Activated naive CD8-positive, alpha-beta T cell treated with anti-CD3 and anti-CD28 coated beads, Interleukin-2, amount 10 ng/mL, durations not matched to agents 7 days and 5 days (primary cell): ENCODE measurements at regions not wholly inside any gene's neighbourhood (a gene's known extent, or its start where the extent isn't known, plus 50 kb on each side); places are given as distances from the start of the nearest gene placed in this dataset.
A peak's percentile ranks its signal among the peaks of the same experiment; 100 is the strongest.
"Not testable (repeated sequence)": the region's sequence is repeated elsewhere in the genome, so short reads cannot be mapped to it uniquely, and the experiment has no call there.

ENCODE experiments used
- ATAC-seq: fragments of 150-1000 bp; cut with Tn5 transposase; one replicate; pipeline ENCODE4 v1.10.0; 2021; ENCODE audit warnings: low read depth, moderate library complexity
- POLR2A ChIA-PET: fragments of 350-600 bp; sonication (Branson Sonifier 250); formaldehyde crosslinking; loops from one replicate; lab custom pipeline; 2021; ENCODE audit warnings: antibody characterized with exemption; lab: Charles Lee
- DNase-seq: peaks from one replicate; pipeline ENCODE4 v3.0.0; 2021
- H3K27ac Mint-ChIP-seq: one replicate; pipeline ENCODE4 v1.8.0; 2022; ENCODE audit warnings: mild to moderate bottlenecking, mixed read lengths
- H3K27me3 Mint-ChIP-seq: one replicate; pipeline ENCODE4 v1.8.0; 2022; ENCODE audit warnings: mild to moderate bottlenecking, moderate library complexity, mixed read lengths
- H3K36me3 Mint-ChIP-seq: one replicate; pipeline ENCODE4 v1.8.0; 2021; ENCODE audit warnings: mild to moderate bottlenecking, mixed read lengths
- H3K4me1 Mint-ChIP-seq: one replicate; pipeline ENCODE4 v1.8.0; 2021; ENCODE audit warnings: mixed read lengths
- H3K4me3 Mint-ChIP-seq: one replicate; pipeline ENCODE4 v1.8.0; 2022; ENCODE audit warnings: mild to moderate bottlenecking, moderate library complexity, mixed read lengths
- H3K9me3 Mint-ChIP-seq: one replicate; pipeline ENCODE4 v1.8.0; 2021; ENCODE audit warnings: mixed read lengths

DNA sequence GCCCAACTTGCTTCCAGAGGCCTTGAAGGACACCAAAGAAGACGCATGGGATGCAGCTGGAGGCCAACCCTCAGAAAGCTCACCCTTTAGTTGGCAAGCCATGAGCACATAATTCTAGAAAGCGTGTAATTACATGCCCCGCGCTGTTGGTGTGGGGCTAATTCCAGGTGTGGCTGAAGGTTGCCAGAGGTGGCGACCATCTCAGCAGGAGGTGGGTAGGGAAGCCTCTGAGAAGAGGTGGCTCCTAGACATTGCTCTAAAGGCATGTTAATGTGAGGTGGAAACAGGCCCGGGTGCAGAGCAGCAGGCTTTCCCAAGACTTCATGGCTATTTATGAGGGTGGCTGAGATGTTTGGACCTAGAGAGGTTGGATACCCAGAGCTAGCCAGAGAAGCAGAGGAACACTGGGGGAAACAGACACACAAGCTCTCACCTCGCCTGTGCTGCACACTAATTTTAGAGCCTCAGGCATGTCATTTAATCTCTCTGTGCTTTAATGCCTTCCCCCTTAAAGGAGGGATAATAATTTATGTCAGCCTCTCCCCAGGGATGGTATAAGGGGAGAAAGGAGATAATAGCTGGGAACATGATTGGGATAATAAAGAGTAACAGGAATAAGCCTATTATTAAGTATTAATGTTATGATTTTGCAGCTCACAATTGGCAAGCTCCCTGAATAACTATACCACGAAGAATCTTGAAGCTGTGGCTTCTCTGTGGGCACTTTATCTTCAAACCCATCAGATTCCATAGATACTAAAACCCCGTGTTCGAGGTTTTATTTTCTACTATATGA lies 60.0 kb upstream of the HELT start:
- no peak overlapping the region for H3K27ac Mint-ChIP-seq
- peaks cover 3% of the 10 kb centered on the region for H3K4me1 Mint-ChIP-seq
- POLR2A ChIA-PET: no interaction called here
- H3K9me3 Mint-ChIP-seq: no peaks in the 10 kb centered on the region
- ATAC-seq (no peak), DNase-seq (no peak)
- H3K27me3 Mint-ChIP-seq: peaks cover 25% of the 10 kb centered on the region
- H3K36me3 Mint-ChIP-seq: no peaks in the 10 kb centered on the region
- H3K4me3 Mint-ChIP-seq: no peak overlapping the region

DNA sequence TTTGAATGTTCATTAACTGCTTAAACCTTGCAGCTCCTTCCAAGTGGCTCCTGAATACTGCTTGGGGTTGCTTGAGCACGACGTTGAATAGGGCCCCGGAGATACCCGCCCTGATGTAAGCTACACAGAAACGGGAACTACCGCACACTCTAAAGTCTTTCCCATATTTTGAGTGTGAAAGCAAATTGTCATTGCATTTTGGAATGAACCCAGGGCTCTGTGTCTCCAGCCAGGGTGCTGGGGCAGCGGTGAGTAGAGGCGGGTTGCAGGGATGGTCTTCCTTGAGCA lies 59.4 kb upstream of the HELT start:
- Mint-ChIP-seq H3K27ac (no peak overlapping the region), H3K4me3 (no peak overlapping the region), H3K27me3 (peaks cover 25% of the 10 kb centered on the region), H3K9me3 (no peaks in the 10 kb centered on the region), H3K36me3 (no peaks in the 10 kb centered on the region), H3K4me1 (peaks cover 3% of the 10 kb centered on the region)
- POLR2A ChIA-PET: no interaction called here
- DNase-seq (no peak), ATAC-seq (no peak)

DNA sequence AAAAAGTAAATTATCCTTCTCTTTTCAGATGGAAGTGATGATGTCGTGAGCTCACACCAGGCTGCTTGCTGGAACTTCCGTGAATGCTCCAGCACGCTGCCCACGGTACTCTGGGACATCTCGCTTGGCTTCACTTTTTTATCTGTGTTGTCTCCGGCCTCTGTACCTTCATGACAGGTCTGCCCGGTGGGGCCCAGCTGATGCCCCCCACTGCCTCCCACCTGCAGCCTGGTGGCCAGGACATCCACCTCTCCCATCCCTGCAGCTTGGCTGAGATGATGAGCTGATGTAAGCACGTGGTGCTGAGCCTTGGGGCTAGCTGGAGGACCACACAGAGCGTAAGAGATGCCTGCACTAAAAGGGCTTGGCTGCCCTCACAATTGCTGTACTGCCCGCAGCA lies 59.0 kb upstream of the HELT start:
- Mint-ChIP-seq H3K4me1 (peaks cover 3% of the 10 kb centered on the region), H3K27me3 (peaks cover 23% of the 10 kb centered on the region), H3K27ac (no peak overlapping the region), H3K4me3 (no peak overlapping the region), H3K9me3 (no peaks in the 10 kb centered on the region), H3K36me3 (no peaks in the 10 kb centered on the region)
- ATAC-seq (no peak), DNase-seq (no peak)
- POLR2A ChIA-PET: no interaction called here

DNA sequence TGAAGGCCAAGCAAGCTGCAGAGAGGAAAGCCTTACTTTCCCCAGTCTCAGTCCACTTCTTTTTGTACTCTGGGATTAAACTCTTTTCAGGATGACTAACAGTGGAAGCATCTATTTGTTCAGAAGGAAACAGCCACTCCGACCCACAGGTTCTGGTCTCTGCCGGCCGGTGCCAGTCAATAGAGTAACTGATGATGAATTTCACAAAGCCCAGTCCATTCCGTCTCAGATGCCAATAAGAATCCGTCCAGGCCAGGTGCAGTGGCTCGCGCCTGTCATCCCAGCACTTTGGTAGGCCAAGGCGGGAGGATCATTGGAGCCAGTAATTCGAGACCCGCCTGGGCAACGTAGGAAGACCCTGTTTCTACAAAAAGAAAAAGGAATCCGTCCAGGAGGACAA lies 58.5 kb upstream of the HELT start:
- no peak overlapping the region for H3K4me3 Mint-ChIP-seq

DNA sequence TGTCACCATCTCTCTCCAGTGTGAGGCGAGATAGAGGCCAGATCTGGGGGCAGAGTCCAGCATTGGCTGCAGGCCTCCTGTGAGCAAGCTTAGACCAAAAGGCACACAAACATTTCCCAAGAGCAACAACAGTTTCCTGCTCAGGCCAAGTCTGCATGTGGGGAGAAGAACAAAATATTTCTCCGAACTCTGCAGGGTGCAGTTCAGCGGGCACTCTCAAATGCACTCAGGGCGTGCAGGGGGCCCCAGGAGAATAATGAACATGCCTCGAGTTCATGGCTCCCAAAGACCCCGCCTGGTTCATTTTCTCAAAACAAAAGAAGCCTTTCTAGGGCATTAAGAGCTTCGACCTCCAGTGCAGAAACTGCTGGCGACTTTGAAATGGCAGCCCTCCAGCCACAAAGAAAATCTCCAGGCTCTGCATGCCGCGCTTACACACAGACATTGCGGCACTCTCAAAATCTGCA lies 57.8 kb upstream of the HELT start:
- no peak overlapping the region for H3K27ac Mint-ChIP-seq
- peaks cover 6% of the 10 kb centered on the region for H3K9me3 Mint-ChIP-seq
- DNase-seq (no peak), ATAC-seq (no peak)
- peaks cover 2% of the 10 kb centered on the region for H3K36me3 Mint-ChIP-seq
- H3K27me3 Mint-ChIP-seq: peaks cover 26% of the 10 kb centered on the region
- POLR2A ChIA-PET: no interaction called here
- peaks cover 6% of the 10 kb centered on the region for H3K4me1 Mint-ChIP-seq
- H3K4me3 Mint-ChIP-seq: no peak overlapping the region

More for the DNA sequence above, 58.5 kb upstream of the HELT start:
- Mint-ChIP-seq H3K4me1 (peaks cover 3% of the 10 kb centered on the region), H3K9me3 (peaks cover 1% of the 10 kb centered on the region), H3K36me3 (no peaks in the 10 kb centered on the region), H3K27me3 (peaks cover 23% of the 10 kb centered on the region), H3K27ac (no peak overlapping the region)
- DNase-seq: no peak
- ATAC-seq: no peak
- POLR2A ChIA-PET: no interaction called here

DNA sequence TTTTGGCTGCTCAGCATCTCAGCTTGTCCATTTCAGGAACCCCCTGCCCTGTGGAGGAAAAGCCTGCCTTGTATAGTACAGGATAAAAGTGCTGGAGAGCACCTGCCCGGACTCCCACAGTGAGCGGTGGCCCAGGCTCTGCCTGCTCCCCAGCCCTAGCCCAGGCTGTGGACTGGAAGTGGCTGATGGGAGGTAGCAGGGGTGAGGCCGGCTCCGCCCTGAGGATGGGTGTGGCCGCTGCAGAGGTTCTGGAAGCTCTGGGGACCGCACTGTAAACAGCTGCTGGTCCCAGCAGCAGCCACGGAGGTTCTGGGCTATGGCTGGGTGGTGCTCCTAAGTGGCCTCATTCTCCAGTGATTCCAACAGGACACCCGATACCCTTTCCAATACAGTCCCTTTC lies 56.6 kb upstream of the HELT start:
- no peak for DNase-seq
- ATAC-seq: no peak
- Mint-ChIP-seq H3K27ac (no peak overlapping the region), H3K36me3 (peaks cover 2% of the 10 kb centered on the region), H3K27me3 (peaks cover 22% of the 10 kb centered on the region), H3K9me3 (peaks cover 6% of the 10 kb centered on the region), H3K4me3 (no peak overlapping the region), H3K4me1 (peaks cover 6% of the 10 kb centered on the region)
- POLR2A ChIA-PET: no interaction called here

DNA sequence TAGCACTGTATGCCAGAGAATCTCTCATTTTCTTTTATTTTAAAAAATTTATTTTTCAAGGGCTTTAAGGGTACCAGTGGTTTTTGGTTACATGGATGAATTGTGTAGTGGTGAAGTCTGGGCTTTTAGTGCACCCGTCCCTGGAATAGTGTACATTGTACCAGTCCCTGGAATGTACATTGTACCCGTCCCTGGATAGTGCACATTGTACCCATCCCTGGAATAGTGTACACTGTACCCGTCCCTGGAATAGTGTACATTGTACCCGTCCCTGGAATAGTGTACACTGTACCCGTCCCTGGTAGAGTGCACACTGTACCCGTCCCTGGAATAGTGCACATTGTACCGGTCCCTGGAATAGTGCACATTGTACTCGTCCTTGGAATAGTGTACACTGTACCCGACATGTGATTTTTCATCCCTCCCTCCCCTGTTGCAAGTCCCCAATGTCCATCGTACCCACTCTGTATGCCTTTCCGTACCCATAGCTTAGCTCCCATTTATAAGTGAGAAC lies 56.1 kb upstream of the HELT start:
- peaks cover 6% of the 10 kb centered on the region for H3K9me3 Mint-ChIP-seq
- H3K4me3 Mint-ChIP-seq: no peak overlapping the region
- DNase-seq (no peak), ATAC-seq (no peak)
- H3K27me3 Mint-ChIP-seq: peaks cover 22% of the 10 kb centered on the region
- POLR2A ChIA-PET: no interaction called here
- H3K4me1 Mint-ChIP-seq: peaks cover 6% of the 10 kb centered on the region
- peaks cover 2% of the 10 kb centered on the region for H3K36me3 Mint-ChIP-seq
- no peak overlapping the region for H3K27ac Mint-ChIP-seq

DNA sequence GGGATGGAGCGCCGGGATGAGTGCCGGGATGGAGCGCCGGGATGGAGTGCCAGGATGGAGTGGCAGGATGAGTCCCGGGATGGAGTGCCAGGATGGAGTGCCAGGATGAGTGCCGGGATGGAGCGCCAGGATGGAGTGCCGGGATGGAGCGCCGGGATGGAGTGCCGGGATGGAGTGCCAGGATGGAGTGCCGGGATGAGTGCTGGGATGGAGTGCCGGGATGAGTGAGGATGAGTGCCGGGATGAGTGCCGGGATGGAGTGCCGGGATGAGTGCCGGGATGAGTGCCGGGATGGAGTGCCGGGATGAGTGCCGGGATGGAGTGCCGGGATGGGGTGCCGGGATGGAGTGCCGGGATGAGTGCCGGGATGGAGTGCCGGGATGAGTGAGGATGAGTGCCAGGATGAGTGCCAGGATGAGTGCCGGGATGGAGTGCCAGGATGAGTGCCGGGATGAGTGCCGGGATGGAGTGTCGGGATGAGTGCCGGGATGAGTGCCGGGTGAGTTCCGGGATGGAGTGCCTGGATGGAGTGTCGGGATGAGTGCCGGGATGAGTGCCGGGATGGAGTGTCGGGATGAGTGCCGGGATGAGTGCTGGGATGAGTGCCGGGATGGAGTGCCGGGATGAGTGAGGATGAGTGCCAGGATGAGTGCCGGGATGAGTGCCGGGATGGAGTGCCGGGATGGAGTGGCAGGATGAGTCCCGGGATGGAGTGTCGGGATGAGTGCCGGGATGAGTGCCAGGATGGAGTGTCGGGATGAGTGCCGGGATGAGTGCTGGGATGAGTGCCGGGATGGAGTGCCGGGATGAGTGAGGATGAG lies 52.9 kb upstream of the HELT start:
- POLR2A ChIA-PET, H3K36me3 Mint-ChIP-seq, H3K27me3 Mint-ChIP-seq, H3K4me1 Mint-ChIP-seq, ATAC-seq: not testable (repeated sequence)
- Mint-ChIP-seq H3K9me3 (peaks cover 13% of the 10 kb centered on the region), H3K27ac (peak overlapping the region; percentile 97), H3K4me3 (peak overlapping the region; percentile 77)
- peak; percentile 50 for DNase-seq

DNA sequence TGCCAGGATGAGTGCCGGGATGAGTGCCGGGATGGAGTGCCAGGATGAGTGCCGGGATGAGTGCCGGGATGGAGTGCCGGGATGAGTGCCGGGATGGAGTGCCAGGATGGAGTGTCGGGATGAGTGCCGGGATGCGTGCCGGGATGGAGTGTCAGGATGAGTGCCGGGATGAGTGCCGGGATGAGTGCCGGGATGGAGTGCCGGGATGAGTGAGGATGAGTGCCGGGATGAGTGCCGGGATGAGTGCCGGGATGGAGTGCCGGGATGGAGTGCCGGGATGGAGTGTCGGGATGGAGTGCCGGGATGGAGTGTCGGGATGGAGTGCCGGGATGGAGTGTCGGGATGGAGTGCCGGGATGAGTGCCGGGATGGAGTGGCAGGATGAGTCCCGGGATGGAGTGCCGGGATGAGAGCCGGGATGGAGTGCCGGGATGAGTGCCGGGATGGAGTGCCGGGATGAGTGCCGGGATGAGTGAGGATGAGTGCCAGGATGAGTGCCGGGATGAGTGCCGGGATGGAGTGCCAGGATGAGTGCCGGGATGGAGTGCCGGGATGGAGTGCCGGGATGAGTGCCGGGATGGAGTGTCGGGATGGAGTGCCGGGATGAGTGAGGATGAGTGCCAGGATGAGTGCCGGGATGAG lies 52.1 kb upstream of the HELT start:
- H3K4me3 Mint-ChIP-seq, ATAC-seq, H3K36me3 Mint-ChIP-seq, H3K27me3 Mint-ChIP-seq, POLR2A ChIA-PET, H3K4me1 Mint-ChIP-seq: not testable (repeated sequence)
- Mint-ChIP-seq H3K9me3 (peaks cover 15% of the 10 kb centered on the region), H3K27ac (peak overlapping the region; percentile 51)
- peak; percentile 62 for DNase-seq

DNA sequence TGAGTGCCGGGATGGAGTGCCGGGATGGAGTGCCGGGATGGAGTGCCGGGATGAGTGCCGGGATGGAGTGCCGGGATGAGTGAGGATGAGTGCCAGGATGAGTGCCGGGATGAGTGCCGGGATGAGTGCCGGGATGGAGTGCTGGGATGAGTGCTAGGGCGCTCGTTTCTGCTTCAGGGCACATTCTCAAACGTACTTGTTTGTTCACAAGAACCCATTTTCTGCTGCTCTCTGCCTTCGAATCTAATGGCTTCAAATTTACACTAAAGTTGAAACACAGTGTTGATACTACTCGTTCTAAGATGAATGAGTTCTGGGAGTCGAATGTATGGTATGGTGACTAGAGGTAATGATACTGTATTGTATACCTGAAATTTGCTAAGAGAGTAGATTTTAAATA lies 50.6 kb upstream of the HELT start:
- H3K27me3 Mint-ChIP-seq, H3K36me3 Mint-ChIP-seq, POLR2A ChIA-PET, ATAC-seq, H3K4me3 Mint-ChIP-seq, H3K4me1 Mint-ChIP-seq, DNase-seq: not testable (repeated sequence)
- H3K27ac Mint-ChIP-seq: peak overlapping the region; percentile 79
- peaks cover 21% of the 10 kb centered on the region for H3K9me3 Mint-ChIP-seq

DNA sequence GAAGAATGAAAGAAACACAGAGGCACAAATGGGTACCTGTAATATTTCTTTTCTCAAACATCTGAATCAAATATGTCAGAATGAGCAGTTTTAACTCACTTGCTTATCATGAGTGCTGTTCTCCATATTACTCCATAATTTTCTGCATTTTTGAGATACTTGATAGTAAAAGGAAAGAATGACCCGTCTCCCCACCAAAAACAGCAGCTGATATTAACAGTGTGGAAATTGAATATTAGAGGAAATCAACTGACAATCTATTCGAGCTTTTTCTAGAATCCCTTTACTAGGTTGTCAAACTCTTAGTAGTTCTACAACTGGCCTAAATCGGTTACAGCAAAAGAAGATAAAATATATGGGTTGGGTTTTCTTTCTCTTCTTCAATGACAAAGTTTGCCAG lies 49.9 kb upstream of the HELT start:
- Mint-ChIP-seq H3K27me3 (peaks cover 6% of the 10 kb centered on the region), H3K4me3 (no peak overlapping the region), H3K4me1 (peaks cover 5% of the 10 kb centered on the region), H3K9me3 (peaks cover 21% of the 10 kb centered on the region), H3K36me3 (peaks cover 2% of the 10 kb centered on the region), H3K27ac (no peak overlapping the region)
- POLR2A ChIA-PET: no interaction called here
- DNase-seq (no peak), ATAC-seq (no peak)
